HCT116 (cell line): ENCODE measurements at regions not wholly inside any gene's neighbourhood (a gene's known extent, or its start where the extent isn't known, plus 50 kb on each side); places are given as distances from the start of the nearest gene placed in this dataset.
A peak's percentile ranks its signal among the peaks of the same experiment; 100 is the strongest.

Source experiments
- ATAC-seq: fragments of 200-7000 bp; cut with Tn5 transposase; 2 replicates; pipeline ENCODE4 v1.9.1; 2020; ENCODE audit warnings: mild to moderate bottlenecking, moderate library complexity
- BruUV-seq: library from RNA; stranded (reverse); fragments of 400-500 nt; replicated peaks from 2 replicates; lab custom pipeline; 2021; lab: Mats Ljungman, UMichigan
- CTCF ChIA-PET: fragments of 300-600 bp; sonication (Branson Sonifier 250); formaldehyde crosslinking; loops from one replicate; lab custom pipeline; 2021; ENCODE audit warnings: antibody characterized with exemption; lab: Charles Lee
- POLR2A ChIA-PET: fragments of 300-600, 350-600 bp; sonication (Branson Sonifier 250); formaldehyde crosslinking; loops from one replicate; lab custom pipeline; 2021; ENCODE audit warnings: antibody characterized with exemption; lab: Charles Lee
- RAD21 ChIA-PET, 2 experiments: fragments of 300-600 bp; sonication (Branson Sonifier 250); formaldehyde crosslinking; loops; one replicate each; lab custom pipeline; 2023; ENCODE audit warnings: low total read pairs in 2 of 2; ENCODE audit not compliant: uncharacterized antibody in 2 of 2, unreplicated experiment in 2 of 2, low non-redundant PET in 1 of 2; lab: Charles Lee
- DNase-seq: peaks from one replicate; pipeline ENCODE4 v3.0.0-alpha.2; 2010; ENCODE audit warnings: low read depth, low spot score
- H2AFZ ChIP-seq: fragments of 200-600 bp; shearing (Covaris generic), sonication (generic); 2 replicates; pipeline ENCODE4 v1.6.1; 2017; ENCODE audit warnings: low read depth, mixed run types, mixed read lengths, antibody characterized with exemption, low read length; ENCODE audit not compliant: poor library complexity, severe bottlenecking
- H3K27ac ChIP-seq: 2 replicates; pipeline ENCODE4 v1.5.1; 2012; ENCODE audit warnings: low read depth, low read length
- H3K27me3 ChIP-seq: fragments of 200-600 bp; sonication (generic); 2 replicates; pipeline ENCODE4 v1.6.1; 2016; ENCODE audit warnings: mixed run types, low read length, mixed read lengths; ENCODE audit not compliant: insufficient read depth
- H3K36me3 ChIP-seq, 2 experiments: fragments of 200-500 bp in 1 of 2; fragments of 200-600 bp in 1 of 2; sonication (Bioruptor generic) in 1 of 2; sonication (generic) in 1 of 2; 2 replicates each; pipeline versions ENCODE4 v1.5.1 to v1.6.1; 2014 to 2016; ENCODE audit warnings: low read length in 2 of 2, inconsistent platforms in 1 of 2, mixed read lengths in 1 of 2, mixed run types in 1 of 2; ENCODE audit not compliant: insufficient read depth in 2 of 2, control insufficient read depth in 1 of 2
- H3K4me1 ChIP-seq, 2 experiments: fragments of 200-600 bp in 1 of 2; sonication (generic) in 1 of 2; 2 replicates each; pipeline versions ENCODE4 v1.5.1 to v1.6.1; 2012 to 2017; ENCODE audit warnings: low read length in 2 of 2, inconsistent platforms in 1 of 2, mild to moderate bottlenecking in 1 of 2, mixed read lengths in 1 of 2, mixed run types in 1 of 2, moderate library complexity in 1 of 2; ENCODE audit not compliant: insufficient read depth in 2 of 2, control insufficient read depth in 1 of 2
- H3K4me2 ChIP-seq: fragments of 200-600 bp; sonication (generic); 2 replicates; pipeline ENCODE4 v1.6.1; 2017; ENCODE audit warnings: mixed run types, low read length, mixed read lengths
- H3K4me3 ChIP-seq, 2 experiments: fragments of 200-600 bp in 1 of 2; sonication (generic) in 1 of 2; replicated peaks in 1 of 2; 2 replicates each; pipeline ENCODE4 v1.5.1; 2011 to 2016; ENCODE audit warnings: low read length in 2 of 2, control low read depth in 1 of 2, low read depth in 1 of 2, mild to moderate bottlenecking in 1 of 2, mixed read lengths in 1 of 2, mixed run types in 1 of 2
- H3K79me2 ChIP-seq: fragments of 200-600 bp; sonication (generic); 2 replicates; pipeline ENCODE4 v1.6.1; 2017; ENCODE audit warnings: mild to moderate bottlenecking, mixed run types, low read length, moderate library complexity, mixed read lengths; ENCODE audit not compliant: insufficient read depth
- H3K9ac ChIP-seq: fragments of 200-600 bp; sonication (generic); 2 replicates; pipeline ENCODE4 v1.6.1; 2016; ENCODE audit warnings: low read length, mixed read lengths
- H3K9me2 ChIP-seq: fragments of 200-600 bp; sonication (generic), shearing (Covaris generic); 2 replicates; pipeline ENCODE4 v1.6.1; 2017; ENCODE audit warnings: mixed run types, mild to moderate bottlenecking, moderate library complexity; ENCODE audit not compliant: insufficient read depth
- H3K9me3 ChIP-seq, 2 experiments: fragments of 200-500 bp in 1 of 2; fragments of 200-600 bp in 1 of 2; sonication (Bioruptor generic) in 1 of 2; sonication (generic) in 1 of 2; 2 replicates each; pipeline ENCODE4 v1.6.1; 2014 to 2017; ENCODE audit warnings: low read length in 2 of 2, mixed read lengths in 2 of 2, inconsistent platforms in 1 of 2, low read depth in 1 of 2, mild to moderate bottlenecking in 1 of 2, mixed run types in 1 of 2, moderate library complexity in 1 of 2; ENCODE audit not compliant: control insufficient read depth in 1 of 2, insufficient read depth in 1 of 2
- H4K20me1 ChIP-seq: fragments of 200-600 bp; sonication (generic), shearing (Covaris generic); 2 replicates; pipeline ENCODE4 v1.6.1; 2017; ENCODE audit warnings: mixed run types, mild to moderate bottlenecking, moderate library complexity; ENCODE audit not compliant: insufficient read depth
- intact Hi-C: fragments of 100-400 bp; cut with micrococcal nuclease; formaldehyde crosslinking; loops from 2 replicates; pipeline ENCODE4 v1.10.0; 2022
- TF ChIP-seq, protein P1 (sequence below), 3 experiments: fragments of 200-600 bp in 1 of 3; sonication (generic) in 1 of 3; IDR thresholded peaks in 2 of 3; conservative IDR thresholded peaks in 1 of 3; 2 replicates each; pipeline ENCODE4 v1.5.1; 2012 to 2017; ENCODE audit warnings: low read depth in 2 of 3, low read length in 2 of 3, antibody characterized with exemption in 1 of 3, borderline replicate concordance in 1 of 3, control low read depth in 1 of 3, mild to moderate bottlenecking in 1 of 3, mixed read lengths in 1 of 3, mixed run types in 1 of 3, moderate library complexity in 1 of 3; ENCODE audit not compliant: insufficient read depth in 1 of 3
- TF ChIP-seq, protein P2 (sequence below): IDR thresholded peaks from 2 replicates; pipeline ENCODE4 v1.6.1; 2012; ENCODE audit warnings: low read depth
- TF ChIP-seq, protein P3 (sequence below): IDR thresholded peaks from 2 replicates; pipeline ENCODE4 v1.6.1; 2011; ENCODE audit warnings: mild to moderate bottlenecking, low read length, moderate library complexity; ENCODE audit not compliant: insufficient replicate concordance; ENCODE audit errors: extremely low read depth

DNA sequence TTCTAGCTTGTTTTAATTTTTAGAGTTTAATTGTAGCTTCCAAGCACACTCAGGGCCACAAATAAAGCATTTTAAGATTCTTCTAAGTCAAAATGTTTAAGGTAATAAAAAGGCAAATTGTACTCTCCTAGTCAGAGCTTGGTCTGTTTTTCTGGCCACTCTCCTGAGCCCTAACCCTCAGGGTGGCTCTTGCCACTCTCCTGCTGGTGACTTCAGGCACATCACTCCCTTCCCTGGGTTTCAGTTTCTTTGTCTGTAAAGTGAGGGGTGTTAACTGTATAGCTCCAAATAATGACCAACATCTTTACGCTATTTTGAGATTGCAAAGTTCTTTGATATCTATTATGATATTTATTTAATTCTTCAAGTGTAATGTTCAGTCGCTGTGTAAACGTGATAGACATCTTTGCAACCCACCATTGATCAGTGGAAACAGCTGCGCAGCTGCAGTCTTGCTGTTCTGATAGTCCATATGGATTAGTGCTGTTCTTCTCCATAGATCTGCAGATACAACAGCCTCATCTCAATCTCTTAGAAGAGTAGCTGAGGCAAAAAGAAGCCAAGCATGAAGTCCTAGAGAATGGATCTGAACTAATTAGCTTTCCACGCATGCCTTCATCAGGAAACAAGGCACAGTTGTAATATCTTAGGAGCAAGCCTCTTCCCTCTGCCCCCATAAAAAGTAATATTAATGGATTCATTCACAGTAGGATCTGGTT, 189.9 kb downstream of the PLPP4 start:
- H3K4me3 ChIP-seq: no peak overlapping the region
- RAD21 ChIA-PET: no interaction called here
- H2AFZ ChIP-seq: no peak overlapping the region
- no TSS peak for BruUV-seq
- peaks cover 49% of the 10 kb centered on the region for H3K27me3 ChIP-seq
- H3K27ac ChIP-seq: no peak overlapping the region
- H3K36me3 ChIP-seq: no peaks in the 10 kb centered on the region
- CTCF ChIA-PET: no interaction called here
- POLR2A ChIA-PET: no interaction called here
- peak; percentile 45 for ATAC-seq
- no peaks in the 10 kb centered on the region for H3K9me2 ChIP-seq
- no peaks in the 10 kb centered on the region for H3K79me2 ChIP-seq
- H4K20me1 ChIP-seq: no peaks in the 10 kb centered on the region
- no peak for DNase-seq
- TF ChIP-seq, protein P1, sequence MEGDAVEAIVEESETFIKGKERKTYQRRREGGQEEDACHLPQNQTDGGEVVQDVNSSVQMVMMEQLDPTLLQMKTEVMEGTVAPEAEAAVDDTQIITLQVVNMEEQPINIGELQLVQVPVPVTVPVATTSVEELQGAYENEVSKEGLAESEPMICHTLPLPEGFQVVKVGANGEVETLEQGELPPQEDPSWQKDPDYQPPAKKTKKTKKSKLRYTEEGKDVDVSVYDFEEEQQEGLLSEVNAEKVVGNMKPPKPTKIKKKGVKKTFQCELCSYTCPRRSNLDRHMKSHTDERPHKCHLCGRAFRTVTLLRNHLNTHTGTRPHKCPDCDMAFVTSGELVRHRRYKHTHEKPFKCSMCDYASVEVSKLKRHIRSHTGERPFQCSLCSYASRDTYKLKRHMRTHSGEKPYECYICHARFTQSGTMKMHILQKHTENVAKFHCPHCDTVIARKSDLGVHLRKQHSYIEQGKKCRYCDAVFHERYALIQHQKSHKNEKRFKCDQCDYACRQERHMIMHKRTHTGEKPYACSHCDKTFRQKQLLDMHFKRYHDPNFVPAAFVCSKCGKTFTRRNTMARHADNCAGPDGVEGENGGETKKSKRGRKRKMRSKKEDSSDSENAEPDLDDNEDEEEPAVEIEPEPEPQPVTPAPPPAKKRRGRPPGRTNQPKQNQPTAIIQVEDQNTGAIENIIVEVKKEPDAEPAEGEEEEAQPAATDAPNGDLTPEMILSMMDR (IDR thresholded peaks at IDR 0.05 in 2 of 3, conservative IDR thresholded peaks at IDR 0.05 in 1 of 3; ENCODE audit: borderline replicate concordance in 1 of 3, insufficient read depth in 1 of 3, low read depth in 2 of 3, low read length in 2 of 3): peak in 1 of 3 experiments; percentile 29; a peak in 1 of 6 replicates
- TF ChIP-seq, protein P2, sequence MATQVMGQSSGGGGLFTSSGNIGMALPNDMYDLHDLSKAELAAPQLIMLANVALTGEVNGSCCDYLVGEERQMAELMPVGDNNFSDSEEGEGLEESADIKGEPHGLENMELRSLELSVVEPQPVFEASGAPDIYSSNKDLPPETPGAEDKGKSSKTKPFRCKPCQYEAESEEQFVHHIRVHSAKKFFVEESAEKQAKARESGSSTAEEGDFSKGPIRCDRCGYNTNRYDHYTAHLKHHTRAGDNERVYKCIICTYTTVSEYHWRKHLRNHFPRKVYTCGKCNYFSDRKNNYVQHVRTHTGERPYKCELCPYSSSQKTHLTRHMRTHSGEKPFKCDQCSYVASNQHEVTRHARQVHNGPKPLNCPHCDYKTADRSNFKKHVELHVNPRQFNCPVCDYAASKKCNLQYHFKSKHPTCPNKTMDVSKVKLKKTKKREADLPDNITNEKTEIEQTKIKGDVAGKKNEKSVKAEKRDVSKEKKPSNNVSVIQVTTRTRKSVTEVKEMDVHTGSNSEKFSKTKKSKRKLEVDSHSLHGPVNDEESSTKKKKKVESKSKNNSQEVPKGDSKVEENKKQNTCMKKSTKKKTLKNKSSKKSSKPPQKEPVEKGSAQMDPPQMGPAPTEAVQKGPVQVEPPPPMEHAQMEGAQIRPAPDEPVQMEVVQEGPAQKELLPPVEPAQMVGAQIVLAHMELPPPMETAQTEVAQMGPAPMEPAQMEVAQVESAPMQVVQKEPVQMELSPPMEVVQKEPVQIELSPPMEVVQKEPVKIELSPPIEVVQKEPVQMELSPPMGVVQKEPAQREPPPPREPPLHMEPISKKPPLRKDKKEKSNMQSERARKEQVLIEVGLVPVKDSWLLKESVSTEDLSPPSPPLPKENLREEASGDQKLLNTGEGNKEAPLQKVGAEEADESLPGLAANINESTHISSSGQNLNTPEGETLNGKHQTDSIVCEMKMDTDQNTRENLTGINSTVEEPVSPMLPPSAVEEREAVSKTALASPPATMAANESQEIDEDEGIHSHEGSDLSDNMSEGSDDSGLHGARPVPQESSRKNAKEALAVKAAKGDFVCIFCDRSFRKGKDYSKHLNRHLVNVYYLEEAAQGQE: no peak
- TF ChIP-seq, protein P3, sequence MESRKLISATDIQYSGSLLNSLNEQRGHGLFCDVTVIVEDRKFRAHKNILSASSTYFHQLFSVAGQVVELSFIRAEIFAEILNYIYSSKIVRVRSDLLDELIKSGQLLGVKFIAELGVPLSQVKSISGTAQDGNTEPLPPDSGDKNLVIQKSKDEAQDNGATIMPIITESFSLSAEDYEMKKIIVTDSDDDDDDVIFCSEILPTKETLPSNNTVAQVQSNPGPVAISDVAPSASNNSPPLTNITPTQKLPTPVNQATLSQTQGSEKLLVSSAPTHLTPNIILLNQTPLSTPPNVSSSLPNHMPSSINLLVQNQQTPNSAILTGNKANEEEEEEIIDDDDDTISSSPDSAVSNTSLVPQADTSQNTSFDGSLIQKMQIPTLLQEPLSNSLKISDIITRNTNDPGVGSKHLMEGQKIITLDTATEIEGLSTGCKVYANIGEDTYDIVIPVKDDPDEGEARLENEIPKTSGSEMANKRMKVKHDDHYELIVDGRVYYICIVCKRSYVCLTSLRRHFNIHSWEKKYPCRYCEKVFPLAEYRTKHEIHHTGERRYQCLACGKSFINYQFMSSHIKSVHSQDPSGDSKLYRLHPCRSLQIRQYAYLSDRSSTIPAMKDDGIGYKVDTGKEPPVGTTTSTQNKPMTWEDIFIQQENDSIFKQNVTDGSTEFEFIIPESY: no peak
- TF ChIP-seq, all 23 proteins: peak for 1
- Histone ChIP-seq H3K4me2 (no peak overlapping the region), H3K9me3 (no peaks in the 10 kb centered on the region), H3K4me1 (no peaks in the 10 kb centered on the region), H3K9ac (no peak overlapping the region)
- intact Hi-C loops: no loop called here
